ENCODE measurements at regions not wholly inside any gene's neighbourhood (a gene's known extent, or its start where the extent isn't known, plus 50 kb on each side); places are given as distances from the start of the nearest gene placed in this dataset.
A peak's percentile ranks its signal among the peaks of the same experiment; 100 is the strongest.
"Not testable (repeated sequence)": the region's sequence is repeated elsewhere in the genome, so short reads cannot be mapped to it uniquely, and the experiment has no call there.

GRCh38 chr16:46519063-46519462, 102.1 kb downstream of the SHCBP1 start:
- Mint-ChIP-seq H3K4me1 (ENCODE audit: low read depth) (no peaks in the 10 kb centered on the region), H3K36me3 (ENCODE audit: low read depth) (no peaks in the 10 kb centered on the region), H3K4me3 (no peak overlapping the region), H3K9me3 (peaks cover 4% of the 10 kb centered on the region), H3K27ac (no peak overlapping the region), H3K27me3 (ENCODE audit: low read depth) (no peaks in the 10 kb centered on the region)

DNA sequence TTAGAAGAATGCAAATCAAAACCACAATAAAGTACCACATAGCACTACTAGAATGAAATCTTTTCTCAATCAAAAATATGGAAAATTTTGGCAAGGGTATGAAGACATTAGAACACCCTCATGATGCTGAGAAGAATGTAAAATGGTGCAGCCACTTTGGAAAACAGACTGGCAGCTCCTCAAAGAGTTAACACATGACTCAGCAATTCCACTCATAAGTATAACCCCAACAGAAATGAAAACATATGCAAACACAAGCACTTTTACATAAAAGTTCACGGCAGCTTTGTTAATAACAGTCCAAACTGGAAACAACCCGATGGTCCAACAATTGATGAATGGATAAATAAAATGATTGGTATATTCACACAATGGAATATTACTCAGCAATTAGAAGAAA, 124.5 kb downstream of the SHCBP1 start:
- H3K9me3 Mint-ChIP-seq, result peaks cover 17% of the 10 kb centered on the region
- H3K4me1 Mint-ChIP-seq (ENCODE audit: low read depth), result no peaks in the 10 kb centered on the region
- H3K4me3 Mint-ChIP-seq, result no peak overlapping the region
- H3K27ac Mint-ChIP-seq, result no peak overlapping the region
- H3K27me3 Mint-ChIP-seq (ENCODE audit: low read depth), result no peaks in the 10 kb centered on the region
- no peaks in the 10 kb centered on the region for H3K36me3 Mint-ChIP-seq (ENCODE audit: low read depth)

DNA sequence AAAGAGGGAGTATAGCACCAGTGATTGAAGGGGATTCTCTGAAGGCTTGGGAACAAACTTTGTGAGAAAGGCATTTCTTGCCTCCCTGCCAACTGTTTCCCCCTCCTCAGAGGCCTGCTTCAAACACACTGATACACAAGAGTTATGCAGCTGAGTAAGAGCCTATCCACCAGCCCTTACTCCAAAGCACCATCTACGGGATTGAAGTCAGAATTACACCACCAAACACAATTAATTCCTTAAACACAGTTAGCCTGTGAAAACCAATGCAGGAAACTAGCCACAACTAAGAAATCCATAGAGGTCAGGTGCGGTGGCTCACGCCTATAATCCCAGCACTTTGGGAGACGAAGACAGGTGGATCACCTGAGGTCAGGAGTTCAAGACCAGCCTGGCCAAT, 138.3 kb downstream of the SHCBP1 start:
- Mint-ChIP-seq H3K27me3 (ENCODE audit: low read depth) (no peaks in the 10 kb centered on the region), H3K27ac (no peak overlapping the region), H3K9me3 (peaks cover 60% of the 10 kb centered on the region), H3K4me3 (no peak overlapping the region), H3K4me1 (ENCODE audit: low read depth) (no peaks in the 10 kb centered on the region), H3K36me3 (ENCODE audit: low read depth) (no peaks in the 10 kb centered on the region)

GRCh38 chr16:46466239-46466638, 154.9 kb downstream of the SHCBP1 start:
- Mint-ChIP-seq H3K36me3 (ENCODE audit: low read depth) (peaks cover 1% of the 10 kb centered on the region), H3K4me3 (no peak overlapping the region), H3K27me3 (ENCODE audit: low read depth) (no peaks in the 10 kb centered on the region), H3K9me3 (peaks cover 66% of the 10 kb centered on the region), H3K4me1 (ENCODE audit: low read depth) (no peaks in the 10 kb centered on the region), H3K27ac (no peak overlapping the region)

DNA sequence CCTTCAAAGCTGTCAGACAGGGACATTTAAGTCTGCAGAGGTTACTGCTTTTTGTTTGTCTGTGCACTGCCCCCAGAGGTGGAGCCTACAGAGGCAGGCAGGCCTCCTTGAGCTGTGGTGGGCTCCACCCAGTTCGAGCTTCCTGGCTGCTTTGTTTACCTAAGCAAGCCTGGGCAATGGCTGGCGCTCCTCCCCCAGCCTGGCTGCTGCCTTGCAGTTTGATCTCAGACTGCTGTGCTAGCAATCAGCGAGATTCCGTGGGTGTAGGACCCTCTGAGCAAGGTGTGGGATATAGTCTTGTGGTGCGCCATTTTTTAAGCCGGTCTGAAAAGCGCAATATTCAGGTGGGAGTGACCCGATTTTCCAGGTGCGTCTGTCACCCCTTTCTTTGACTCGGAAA, 166.4 kb downstream of the SHCBP1 start:
- H3K4me1 Mint-ChIP-seq (ENCODE audit: low read depth); H3K4me3 Mint-ChIP-seq; H3K27me3 Mint-ChIP-seq (ENCODE audit: low read depth); H3K36me3 Mint-ChIP-seq (ENCODE audit: low read depth); H3K27ac Mint-ChIP-seq: not testable (repeated sequence)
- H3K9me3 Mint-ChIP-seq, result peaks cover 30% of the 10 kb centered on the region

GRCh38 chr16:46428108-46429061, 192.8 kb downstream of the SHCBP1 start:
- H3K9me3 Mint-ChIP-seq, result peaks cover 29% of the 10 kb centered on the region
- peaks cover 2% of the 10 kb centered on the region for H3K36me3 Mint-ChIP-seq (ENCODE audit: low read depth)
- peak overlapping the region; percentile 45 for H3K27ac Mint-ChIP-seq
- peaks cover 7% of the 10 kb centered on the region for H3K27me3 Mint-ChIP-seq (ENCODE audit: low read depth)
- no peaks in the 10 kb centered on the region for H3K4me1 Mint-ChIP-seq (ENCODE audit: low read depth)
- no peak overlapping the region for H3K4me3 Mint-ChIP-seq

GRCh38 chr16:46427340-46428107, 193.7 kb downstream of the SHCBP1 start:
- H3K4me3 Mint-ChIP-seq, result no peak overlapping the region
- H3K27ac Mint-ChIP-seq, result no peak overlapping the region
- H3K9me3 Mint-ChIP-seq, result peaks cover 29% of the 10 kb centered on the region
- H3K27me3 Mint-ChIP-seq (ENCODE audit: low read depth), result peaks cover 7% of the 10 kb centered on the region
- H3K36me3 Mint-ChIP-seq (ENCODE audit: low read depth), result peaks cover 2% of the 10 kb centered on the region
- no peaks in the 10 kb centered on the region for H3K4me1 Mint-ChIP-seq (ENCODE audit: low read depth)

DNA sequence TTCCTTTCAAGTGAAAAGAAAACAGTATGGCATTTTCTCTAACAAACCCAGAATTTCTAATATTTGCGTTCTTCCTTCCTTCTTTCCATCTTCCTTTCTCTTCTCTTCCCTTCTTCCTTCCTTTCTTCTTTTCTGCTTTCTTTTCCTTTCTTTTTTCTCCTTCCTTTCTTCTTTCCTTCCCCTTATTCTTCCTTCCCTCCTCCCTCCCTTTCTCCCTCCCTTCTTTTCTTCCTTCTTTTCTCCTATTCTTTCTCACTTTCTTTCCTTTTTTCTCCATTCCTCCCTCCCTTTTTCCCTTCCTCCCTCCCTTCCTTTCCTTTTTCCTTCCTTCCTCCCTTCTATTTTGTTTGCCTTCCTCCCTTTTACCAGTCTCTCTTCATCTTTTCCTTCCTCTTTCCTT, 194.8 kb downstream of the SHCBP1 start:
- no peaks in the 10 kb centered on the region for H3K4me1 Mint-ChIP-seq (ENCODE audit: low read depth)
- H3K36me3 Mint-ChIP-seq (ENCODE audit: low read depth), result peaks cover 2% of the 10 kb centered on the region
- H3K4me3 Mint-ChIP-seq, result no peak overlapping the region
- H3K9me3 Mint-ChIP-seq, result peaks cover 41% of the 10 kb centered on the region
- peaks cover 7% of the 10 kb centered on the region for H3K27me3 Mint-ChIP-seq (ENCODE audit: low read depth)
- H3K27ac Mint-ChIP-seq, result no peak overlapping the region

DNA sequence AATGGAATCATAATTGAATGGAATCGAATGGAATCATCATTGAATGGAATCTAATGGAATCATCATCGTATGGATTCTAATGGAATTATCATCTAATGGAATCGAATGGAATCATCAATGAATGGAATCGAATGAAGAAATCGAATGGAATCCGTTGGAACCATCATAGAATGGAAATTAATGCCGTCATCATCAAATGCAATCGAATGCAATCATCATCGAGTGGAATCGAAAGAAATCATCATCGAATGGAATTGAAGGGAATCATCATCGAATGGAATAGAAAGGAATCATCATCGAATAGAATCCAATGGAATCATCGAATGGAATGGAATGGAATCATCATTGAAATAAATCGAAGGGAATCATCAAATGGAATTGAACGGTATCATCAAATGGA, 217.2 kb downstream of the SHCBP1 start:
- Mint-ChIP-seq H3K4me3 (no peak overlapping the region), H3K27ac (no peak overlapping the region), H3K9me3 (peaks cover 30% of the 10 kb centered on the region), H3K36me3 (ENCODE audit: low read depth) (no peaks in the 10 kb centered on the region), H3K4me1 (ENCODE audit: low read depth) (no peaks in the 10 kb centered on the region), H3K27me3 (ENCODE audit: low read depth) (no peaks in the 10 kb centered on the region)

- H3K9me3 Mint-ChIP-seq; H3K27ac Mint-ChIP-seq; H3K27me3 Mint-ChIP-seq (ENCODE audit: low read depth); H3K4me1 Mint-ChIP-seq (ENCODE audit: low read depth); H3K4me3 Mint-ChIP-seq; H3K36me3 Mint-ChIP-seq (ENCODE audit: low read depth): not testable (repeated sequence)
Measured at GRCh38 chr16:46398559-46398958, 222.6 kb downstream of the SHCBP1 start.

- H3K9me3 Mint-ChIP-seq; H3K27me3 Mint-ChIP-seq (ENCODE audit: low read depth); H3K27ac Mint-ChIP-seq; H3K36me3 Mint-ChIP-seq (ENCODE audit: low read depth); H3K4me3 Mint-ChIP-seq; H3K4me1 Mint-ChIP-seq (ENCODE audit: low read depth): not testable (repeated sequence)
Measured at GRCh38 chr16:46396883-46397270, 224.3 kb downstream of the SHCBP1 start.

GRCh38 chr16:46396131-46396882, 224.9 kb downstream of the SHCBP1 start:
- peaks cover 10% of the 10 kb centered on the region for H3K9me3 Mint-ChIP-seq
- H3K4me3 Mint-ChIP-seq; H3K27me3 Mint-ChIP-seq (ENCODE audit: low read depth); H3K27ac Mint-ChIP-seq; H3K36me3 Mint-ChIP-seq (ENCODE audit: low read depth); H3K4me1 Mint-ChIP-seq (ENCODE audit: low read depth): not testable (repeated sequence)

- H3K9me3 Mint-ChIP-seq, result peaks cover 14% of the 10 kb centered on the region
- H3K4me1 Mint-ChIP-seq (ENCODE audit: low read depth); H3K27ac Mint-ChIP-seq; H3K27me3 Mint-ChIP-seq (ENCODE audit: low read depth); H3K36me3 Mint-ChIP-seq (ENCODE audit: low read depth); H3K4me3 Mint-ChIP-seq: not testable (repeated sequence)
Measured at GRCh38 chr16:46395391-46395921, 225.7 kb downstream of the SHCBP1 start.

- not testable (repeated sequence) for H3K4me1 Mint-ChIP-seq (ENCODE audit: low read depth); H3K4me3 Mint-ChIP-seq; H3K36me3 Mint-ChIP-seq (ENCODE audit: low read depth); H3K27me3 Mint-ChIP-seq (ENCODE audit: low read depth); H3K27ac Mint-ChIP-seq
- H3K9me3 Mint-ChIP-seq, result peaks cover 14% of the 10 kb centered on the region
Measured at GRCh38 chr16:46394963-46395362, 226.2 kb downstream of the SHCBP1 start.

Measured in T-helper 1 cell treated with Interleukin-12 subunit alpha and Interleukin-12 subunit beta and Interleukin-4 antibody, amounts not matched to agents 30 μg/mL and 1 μg/mL, for 36 hours (primary cell).